ENCODE measurements at regions not wholly inside any gene's neighbourhood (a gene's known extent, or its start where the extent isn't known, plus 50 kb on each side); places are given as distances from the start of the nearest gene placed in this dataset.

DNA sequence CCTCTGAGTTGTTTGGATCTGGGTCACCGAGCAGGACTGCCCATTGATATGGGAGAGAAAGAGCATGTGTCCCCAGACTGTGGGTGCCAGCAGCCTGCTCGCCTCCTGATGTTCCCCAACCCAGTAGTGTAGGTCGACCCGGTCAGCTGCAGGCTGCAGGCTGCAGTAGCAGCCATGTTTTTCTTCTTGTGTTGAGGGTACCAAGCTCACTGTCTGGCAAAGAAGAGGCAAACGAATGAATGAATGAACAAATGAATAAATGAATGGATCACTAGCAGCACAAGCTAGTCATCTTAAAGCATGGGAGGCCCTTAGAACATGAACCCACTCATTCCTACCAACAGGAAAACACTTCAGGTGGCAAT is 293.2 kb downstream of the SOX9 start:
- TF ChIP-seq, protein P1, sequence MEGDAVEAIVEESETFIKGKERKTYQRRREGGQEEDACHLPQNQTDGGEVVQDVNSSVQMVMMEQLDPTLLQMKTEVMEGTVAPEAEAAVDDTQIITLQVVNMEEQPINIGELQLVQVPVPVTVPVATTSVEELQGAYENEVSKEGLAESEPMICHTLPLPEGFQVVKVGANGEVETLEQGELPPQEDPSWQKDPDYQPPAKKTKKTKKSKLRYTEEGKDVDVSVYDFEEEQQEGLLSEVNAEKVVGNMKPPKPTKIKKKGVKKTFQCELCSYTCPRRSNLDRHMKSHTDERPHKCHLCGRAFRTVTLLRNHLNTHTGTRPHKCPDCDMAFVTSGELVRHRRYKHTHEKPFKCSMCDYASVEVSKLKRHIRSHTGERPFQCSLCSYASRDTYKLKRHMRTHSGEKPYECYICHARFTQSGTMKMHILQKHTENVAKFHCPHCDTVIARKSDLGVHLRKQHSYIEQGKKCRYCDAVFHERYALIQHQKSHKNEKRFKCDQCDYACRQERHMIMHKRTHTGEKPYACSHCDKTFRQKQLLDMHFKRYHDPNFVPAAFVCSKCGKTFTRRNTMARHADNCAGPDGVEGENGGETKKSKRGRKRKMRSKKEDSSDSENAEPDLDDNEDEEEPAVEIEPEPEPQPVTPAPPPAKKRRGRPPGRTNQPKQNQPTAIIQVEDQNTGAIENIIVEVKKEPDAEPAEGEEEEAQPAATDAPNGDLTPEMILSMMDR (conservative IDR thresholded peaks at IDR 0.05; ENCODE audit: low read depth, low read length), result no peak
- TF ChIP-seq EZH2phosphoT487 (IDR thresholded peaks at IDR 0.05; ENCODE audit: borderline replicate concordance, low read length) (no peak), EZH2 (IDR thresholded peaks at IDR 0.05; ENCODE audit: low read length, unreplicated experiment) (no peak)

Measured in PC-3 (cell line).